IPS DF 6.9 (cell line): ENCODE measurements at regions not wholly inside any gene's neighbourhood (a gene's known extent, or its start where the extent isn't known, plus 50 kb on each side); places are given as distances from the start of the nearest gene placed in this dataset.
"Not testable (repeated sequence)": the region's sequence is repeated elsewhere in the genome, so short reads cannot be mapped to it uniquely, and the experiment has no call there.

Experiments used
- DNase-seq: peaks from one replicate; pipeline ENCODE4 v3.0.0-alpha.2; 2013; ENCODE audit warnings: low read depth, low spot score
- H3K27ac ChIP-seq: one replicate; pipeline ENCODE4 v1.5.1; 2013; ENCODE audit warnings: low read length, control low read depth
- H3K27me3 ChIP-seq: 2 replicates; pipeline ENCODE4 v1.6.1; 2013; ENCODE audit warnings: mild to moderate bottlenecking, low read length; ENCODE audit not compliant: control insufficient read depth, insufficient read depth
- H3K36me3 ChIP-seq: 2 replicates; pipeline ENCODE4 v1.6.1; 2013; ENCODE audit warnings: low read length; ENCODE audit not compliant: control insufficient read depth, insufficient read depth
- H3K4me1 ChIP-seq: 2 replicates; pipeline ENCODE4 v1.6.1; 2013; ENCODE audit warnings: low read length; ENCODE audit not compliant: control insufficient read depth, insufficient read depth
- H3K4me3 ChIP-seq: 2 replicates; pipeline ENCODE4 v1.5.1; 2013; ENCODE audit warnings: mild to moderate bottlenecking, low read length
- H3K9me3 ChIP-seq: 2 replicates; pipeline ENCODE4 v1.6.1; 2013; ENCODE audit warnings: low read length, inconsistent platforms; ENCODE audit not compliant: control insufficient read depth, insufficient read depth
- WGBS: extraction: QIAGEN DNeasy Blood & Tissue Kit; methylation state at CpG from one replicate; pipeline ENCODE4 v1.1.7; 2013; ENCODE audit warnings: mixed read lengths, missing lambda C conversion rate; ENCODE audit not compliant: insufficient read length, insufficient coverage; 5-methylcytosine and 5-hydroxymethylcytosine counted together

DNA sequence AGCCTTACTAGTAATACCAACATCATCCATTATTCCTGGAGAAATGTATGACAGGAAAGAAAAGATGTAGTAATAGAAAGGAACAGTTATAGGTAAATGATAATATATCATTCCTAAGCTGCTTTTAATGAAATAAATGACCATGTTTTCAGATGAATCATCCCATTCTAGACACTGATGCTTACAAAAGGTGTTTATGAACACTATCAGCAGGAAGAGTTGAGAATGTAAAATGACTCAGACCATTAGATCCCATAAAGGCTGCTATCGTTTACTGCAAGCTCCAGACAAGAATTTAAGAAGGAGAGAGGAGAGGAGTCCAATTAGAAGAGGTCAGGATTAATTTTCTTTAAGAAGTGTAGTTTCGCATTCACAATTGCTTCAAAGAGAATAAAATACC, 1033.5 kb downstream of the EFNA5 start:
- no peak for DNase-seq
- Histone ChIP-seq H3K9me3 (no peaks in the 10 kb centered on the region), H3K36me3 (no peaks in the 10 kb centered on the region), H3K4me1 (no peaks in the 10 kb centered on the region), H3K4me3 (no peak overlapping the region), H3K27me3 (no peaks in the 10 kb centered on the region), H3K27ac (no peak overlapping the region)
- no CpG with 5 or more reads among the region's 2 CpGs for WGBS

DNA sequence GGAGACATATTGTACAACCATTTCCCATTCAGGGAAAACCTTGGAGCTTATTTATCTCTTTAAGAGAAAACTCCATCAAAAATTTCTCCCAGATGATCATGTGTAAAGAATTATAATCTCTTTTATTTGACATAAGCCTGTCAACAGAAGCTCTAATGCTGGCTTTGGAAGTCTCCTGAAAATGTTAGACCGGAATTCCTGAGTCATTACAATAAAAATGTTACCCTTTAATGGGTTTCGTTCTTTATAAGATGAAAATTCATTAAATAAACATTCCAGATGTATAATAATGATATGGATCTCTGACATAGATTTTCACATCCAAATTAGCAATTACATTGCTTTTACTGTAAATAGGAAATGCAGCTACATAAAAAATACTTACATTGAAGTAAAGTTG, 1036.4 kb downstream of the EFNA5 start:
- Histone ChIP-seq H3K27ac (no peak overlapping the region), H3K4me3 (no peak overlapping the region), H3K9me3 (no peaks in the 10 kb centered on the region), H3K27me3 (no peaks in the 10 kb centered on the region), H3K36me3 (no peaks in the 10 kb centered on the region), H3K4me1 (no peaks in the 10 kb centered on the region)
- WGBS = no CpG with 5 or more reads among the region's 2 CpGs
- no peak for DNase-seq

DNA sequence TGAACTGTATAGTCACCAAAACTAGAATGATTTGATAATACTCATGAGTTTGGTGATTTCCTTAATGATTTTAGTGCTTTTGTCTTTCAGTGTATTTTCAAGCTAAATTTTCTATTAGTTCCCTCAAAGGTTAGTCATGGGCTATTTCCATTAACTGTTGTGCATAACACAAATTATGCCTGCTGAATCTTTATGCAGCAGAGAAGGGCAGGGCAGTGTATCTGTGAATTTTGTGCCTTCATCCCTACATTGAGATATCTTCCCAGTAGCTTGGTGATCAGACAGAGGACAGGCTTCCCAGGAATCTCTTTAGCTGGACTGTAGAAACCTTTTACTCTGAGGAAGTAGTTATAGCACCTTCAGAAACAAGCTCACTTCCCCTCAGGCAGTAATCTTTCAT, 1036.9 kb downstream of the EFNA5 start:
- Histone ChIP-seq H3K9me3 (no peaks in the 10 kb centered on the region), H3K4me3 (no peak overlapping the region), H3K27me3 (no peaks in the 10 kb centered on the region), H3K27ac (no peak overlapping the region), H3K4me1 (no peaks in the 10 kb centered on the region), H3K36me3 (no peaks in the 10 kb centered on the region)
- DNase-seq = no peak

DNA sequence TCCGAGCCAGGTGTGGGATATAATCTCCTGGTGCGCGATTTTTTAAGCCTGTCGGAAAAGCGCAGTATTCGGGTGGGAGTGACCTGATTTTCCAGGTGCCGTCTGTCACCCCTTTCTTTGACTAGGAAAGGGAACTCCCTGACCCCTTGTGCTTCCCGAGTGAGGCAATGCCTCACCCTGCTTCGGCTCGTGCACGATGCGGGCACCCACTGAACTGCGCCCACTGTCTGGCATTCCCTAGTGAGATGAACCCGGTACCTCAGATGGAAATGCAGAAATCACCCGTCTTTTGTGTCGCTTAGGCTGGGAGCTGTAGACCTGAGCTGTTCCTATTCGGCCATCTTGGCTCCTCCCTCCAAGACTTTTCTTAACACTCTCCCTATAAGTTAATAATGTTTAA, 1042.3 kb downstream of the EFNA5 start:
- no CpG with 5 or more reads among the region's 17 CpGs for WGBS
- H3K4me3 ChIP-seq = not testable (repeated sequence)

DNA sequence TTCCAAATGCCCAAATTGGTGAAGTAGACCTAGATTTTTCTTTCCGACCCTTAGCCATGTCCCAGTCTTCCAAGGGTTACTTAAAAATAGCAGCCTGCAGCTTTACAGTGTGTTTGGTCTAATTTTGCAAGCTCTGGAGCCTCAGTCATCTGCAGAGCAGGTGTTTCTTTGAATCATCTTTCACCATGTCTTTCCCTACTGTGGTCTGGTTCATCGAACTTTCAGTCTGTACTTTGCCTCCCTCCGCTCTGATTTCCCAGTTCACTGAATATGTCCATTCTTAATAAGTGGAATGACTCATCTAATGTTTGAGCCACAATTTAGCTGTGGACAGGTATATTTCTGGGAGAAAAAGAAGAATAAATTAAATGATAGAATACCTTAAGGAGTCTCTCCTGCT, 1060.7 kb downstream of the EFNA5 start:
- H3K27ac ChIP-seq = no peak overlapping the region
- no peaks in the 10 kb centered on the region for H3K9me3 ChIP-seq
- H3K4me3 ChIP-seq = no peak overlapping the region
- H3K36me3 ChIP-seq = no peaks in the 10 kb centered on the region
- WGBS = no CpG with 5 or more reads among the region's 3 CpGs
- no peak for DNase-seq
- no peaks in the 10 kb centered on the region for H3K4me1 ChIP-seq
- H3K27me3 ChIP-seq = no peaks in the 10 kb centered on the region

More for the DNA sequence above, 1042.3 kb downstream of the EFNA5 start:
- H3K9me3 ChIP-seq, DNase-seq, H3K4me1 ChIP-seq, H3K27me3 ChIP-seq, H3K27ac ChIP-seq, H3K36me3 ChIP-seq: not testable (repeated sequence)

DNA sequence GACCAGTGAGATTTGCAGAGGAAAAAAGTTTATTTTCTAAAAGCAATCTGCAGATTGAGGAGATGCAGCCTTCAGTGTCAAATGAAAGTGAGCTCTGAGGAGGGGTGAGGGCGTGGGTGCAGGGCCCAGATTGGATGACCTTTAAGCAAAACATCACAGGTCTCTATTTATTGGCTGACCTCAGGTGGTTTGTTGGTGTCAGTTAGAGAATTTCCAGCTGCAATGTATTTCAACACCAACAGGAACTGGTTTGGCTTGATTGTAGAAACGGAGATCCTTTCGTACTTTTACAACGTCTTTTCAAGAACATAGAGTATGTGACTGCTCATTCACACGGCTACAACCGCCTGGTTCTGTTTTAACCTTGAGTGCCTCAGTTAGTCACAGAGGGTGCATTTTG, 1069.1 kb downstream of the EFNA5 start:
- no CpG with 5 or more reads among the region's 6 CpGs for WGBS
- no peak overlapping the region for H3K27ac ChIP-seq
- no peaks in the 10 kb centered on the region for H3K9me3 ChIP-seq
- no peak overlapping the region for H3K4me3 ChIP-seq
- no peaks in the 10 kb centered on the region for H3K36me3 ChIP-seq
- no peaks in the 10 kb centered on the region for H3K4me1 ChIP-seq
- DNase-seq = no peak
- H3K27me3 ChIP-seq = no peaks in the 10 kb centered on the region

DNA sequence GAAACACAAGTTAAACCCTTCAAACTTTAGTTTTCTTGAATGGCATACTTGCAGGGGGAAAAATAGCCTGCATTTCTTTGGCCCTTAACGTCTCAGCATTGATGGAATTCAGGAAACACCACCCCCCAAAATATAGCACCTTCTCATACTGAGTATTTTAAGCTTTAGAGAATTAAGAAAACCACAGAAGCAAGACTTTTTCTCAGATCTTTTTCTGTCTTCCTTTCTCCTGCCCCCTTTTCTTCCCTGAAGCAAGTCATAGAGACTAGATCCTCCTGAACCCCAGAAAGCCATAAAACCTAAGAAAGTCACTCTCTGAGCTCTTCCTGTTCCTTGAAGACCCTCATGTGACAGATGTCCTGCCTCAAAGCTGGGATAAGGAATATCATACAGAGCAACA, 1069.9 kb downstream of the EFNA5 start:
- H3K27ac ChIP-seq = no peak overlapping the region

DNA sequence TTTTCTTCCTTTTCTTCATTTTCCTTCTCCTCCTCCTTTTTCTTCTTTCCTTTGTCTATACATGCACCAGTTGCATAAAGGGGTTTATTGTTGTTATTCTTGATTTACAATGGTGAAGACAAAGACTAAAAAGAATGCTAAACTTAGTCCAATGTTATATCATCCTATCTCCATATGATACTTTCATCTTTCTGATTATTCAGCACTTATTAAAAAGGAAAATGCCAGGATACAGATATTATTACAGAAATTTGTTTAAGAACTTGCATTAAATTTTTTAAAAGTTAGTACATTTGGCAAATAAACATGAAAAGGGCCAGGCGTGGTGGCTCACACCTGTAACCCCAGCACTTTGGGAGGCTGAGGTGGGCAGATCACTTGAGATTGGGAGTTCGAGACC, 1074.9 kb downstream of the EFNA5 start:
- no peaks in the 10 kb centered on the region for H3K4me1 ChIP-seq
- no peaks in the 10 kb centered on the region for H3K9me3 ChIP-seq
- no peak overlapping the region for H3K27ac ChIP-seq
- DNase-seq = no peak
- H3K36me3 ChIP-seq = no peaks in the 10 kb centered on the region
- no CpG with 5 or more reads among the region's 2 CpGs for WGBS
- H3K4me3 ChIP-seq = no peak overlapping the region
- H3K27me3 ChIP-seq = no peaks in the 10 kb centered on the region

More for the DNA sequence above, 1069.9 kb downstream of the EFNA5 start:
- Histone ChIP-seq H3K4me1 (no peaks in the 10 kb centered on the region), H3K9me3 (no peaks in the 10 kb centered on the region), H3K4me3 (no peak overlapping the region), H3K27me3 (no peaks in the 10 kb centered on the region), H3K36me3 (no peaks in the 10 kb centered on the region)
- no CpG with 5 or more reads among the region's 1 CpG for WGBS
- DNase-seq = no peak

DNA sequence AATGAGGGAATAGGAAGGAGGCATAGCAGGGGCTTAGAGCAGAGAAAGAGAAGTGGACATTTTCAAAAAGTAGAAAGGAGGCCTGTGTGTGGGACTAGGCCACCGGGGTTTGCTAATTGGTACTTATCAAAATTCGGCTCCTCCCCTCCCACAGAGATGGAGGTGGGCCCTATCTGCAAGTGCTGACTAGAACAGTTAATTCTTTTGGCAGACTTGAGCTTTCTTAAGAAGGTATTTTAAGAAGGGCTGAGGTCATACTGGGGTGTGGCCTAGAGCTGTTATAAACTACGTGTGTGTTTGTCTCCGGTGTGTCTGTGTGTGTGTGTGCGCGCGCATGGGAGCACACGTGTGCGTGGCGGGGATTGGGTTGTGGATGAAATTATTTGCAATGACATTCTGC, 1086.5 kb downstream of the EFNA5 start:
- no peaks in the 10 kb centered on the region for H3K4me1 ChIP-seq
- H3K9me3 ChIP-seq = no peaks in the 10 kb centered on the region
- H3K27ac ChIP-seq = no peak overlapping the region
- no CpG with 5 or more reads among the region's 10 CpGs for WGBS
- no peak for DNase-seq
- no peaks in the 10 kb centered on the region for H3K36me3 ChIP-seq
- H3K27me3 ChIP-seq = no peaks in the 10 kb centered on the region
- H3K4me3 ChIP-seq = no peak overlapping the region

DNA sequence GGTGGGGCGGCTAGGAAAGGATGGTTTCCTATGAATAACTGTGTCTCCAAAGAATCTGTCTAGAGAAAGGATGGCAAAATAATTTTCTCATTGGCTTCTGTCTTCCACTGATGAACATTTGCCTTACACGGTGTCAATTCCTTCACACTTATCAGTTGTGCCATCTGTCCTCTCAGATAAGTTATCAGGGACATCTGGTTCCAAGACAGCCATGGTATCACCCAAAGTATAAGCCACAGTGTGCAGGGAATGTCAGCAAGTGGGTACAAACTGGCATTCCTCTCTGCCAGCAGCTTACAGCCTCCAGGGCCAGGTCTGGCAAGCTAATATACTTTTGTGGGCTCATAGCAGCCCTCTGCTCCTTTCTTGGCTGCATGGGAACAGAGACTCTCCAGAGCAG, 1092.0 kb downstream of the EFNA5 start:
- H3K4me3 ChIP-seq = no peak overlapping the region
- WGBS = no CpG with 5 or more reads among the region's 2 CpGs
- H3K27ac ChIP-seq = no peak overlapping the region
- no peaks in the 10 kb centered on the region for H3K4me1 ChIP-seq
- H3K27me3 ChIP-seq = no peaks in the 10 kb centered on the region
- no peak for DNase-seq
- no peaks in the 10 kb centered on the region for H3K9me3 ChIP-seq
- no peaks in the 10 kb centered on the region for H3K36me3 ChIP-seq

DNA sequence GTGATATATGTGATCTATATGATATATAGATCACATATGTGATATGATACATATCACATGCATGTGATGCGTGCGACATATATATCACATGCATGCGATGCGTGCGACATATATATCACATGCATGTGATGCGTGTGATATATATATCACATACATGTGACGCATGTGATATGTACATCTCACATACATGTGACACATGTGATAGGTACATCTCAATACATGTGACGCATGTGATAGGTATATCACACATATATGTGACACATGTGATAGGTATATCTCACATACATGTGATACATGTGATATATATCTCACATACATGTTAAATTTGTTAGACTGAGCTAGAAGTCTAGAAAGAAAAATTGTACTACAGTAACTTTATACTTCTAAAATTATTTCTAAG, 1095.9 kb downstream of the EFNA5 start:
- DNase-seq = no peak
- Histone ChIP-seq H3K4me3 (no peak overlapping the region), H3K4me1 (no peaks in the 10 kb centered on the region), H3K36me3 (no peaks in the 10 kb centered on the region), H3K27ac (no peak overlapping the region), H3K27me3 (no peaks in the 10 kb centered on the region), H3K9me3 (no peaks in the 10 kb centered on the region)
- WGBS = no CpG with 5 or more reads among the region's 8 CpGs
